Islet of Langerhans (tissue), 1 donor: ENCODE measurements at regions not wholly inside any gene's neighbourhood (a gene's known extent, or its start where the extent isn't known, plus 50 kb on each side); places are given as distances from the start of the nearest gene placed in this dataset.

ENCODE experiments used
- FAIRE-seq: peaks from one replicate; lab custom pipeline; 2011; peaks lifted over from hg19 to GRCh38; lab: Jason Lieb, UNC

- FAIRE-seq = no peak
These were observed 179.0 kb upstream of the KLF14 start for GRCh38 chr7:130912862-130913638.

DNA sequence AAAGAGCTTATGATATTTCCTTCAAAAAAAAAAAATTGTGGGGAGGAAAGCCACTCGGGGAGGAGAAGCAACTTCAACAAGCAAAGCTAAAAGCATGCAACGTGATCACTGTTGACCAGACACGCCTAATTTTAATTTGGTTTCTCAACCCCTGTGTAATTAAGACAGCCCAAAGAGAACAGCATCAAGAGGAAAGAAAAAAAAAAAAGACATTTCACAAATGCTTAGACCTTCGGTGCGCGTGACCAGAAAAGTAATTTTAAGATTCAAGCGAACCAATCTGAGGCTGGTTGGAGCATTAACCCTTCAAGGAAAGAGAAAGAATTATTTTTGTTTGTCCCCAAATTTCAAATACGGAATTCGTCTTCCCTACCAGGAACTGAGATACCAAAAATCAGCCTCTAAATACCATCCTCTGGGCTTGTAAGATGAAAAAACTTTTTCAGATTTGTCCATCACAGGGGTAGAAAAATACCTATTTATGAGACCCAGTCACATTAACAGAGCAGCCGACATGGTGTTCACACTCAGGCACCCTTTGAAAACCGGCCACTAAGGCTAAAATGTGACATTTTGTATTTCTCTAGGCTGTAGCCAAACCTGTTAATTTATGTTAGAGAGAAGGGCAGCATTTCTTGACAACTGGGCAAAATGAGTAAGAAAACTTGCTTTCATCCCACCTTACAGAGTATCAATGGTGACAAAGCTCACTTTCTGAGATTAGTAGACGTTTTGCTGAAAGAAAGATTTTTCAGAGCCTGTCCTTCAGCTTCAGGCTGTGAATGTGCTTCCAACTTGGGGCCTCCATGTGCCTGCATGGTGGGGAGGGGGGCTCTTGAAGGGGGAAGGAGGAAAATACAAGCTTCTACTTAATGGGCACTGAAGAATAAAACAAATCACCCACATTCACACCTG is 179.9 kb upstream of the KLF14 start:
- no peak for FAIRE-seq

DNA sequence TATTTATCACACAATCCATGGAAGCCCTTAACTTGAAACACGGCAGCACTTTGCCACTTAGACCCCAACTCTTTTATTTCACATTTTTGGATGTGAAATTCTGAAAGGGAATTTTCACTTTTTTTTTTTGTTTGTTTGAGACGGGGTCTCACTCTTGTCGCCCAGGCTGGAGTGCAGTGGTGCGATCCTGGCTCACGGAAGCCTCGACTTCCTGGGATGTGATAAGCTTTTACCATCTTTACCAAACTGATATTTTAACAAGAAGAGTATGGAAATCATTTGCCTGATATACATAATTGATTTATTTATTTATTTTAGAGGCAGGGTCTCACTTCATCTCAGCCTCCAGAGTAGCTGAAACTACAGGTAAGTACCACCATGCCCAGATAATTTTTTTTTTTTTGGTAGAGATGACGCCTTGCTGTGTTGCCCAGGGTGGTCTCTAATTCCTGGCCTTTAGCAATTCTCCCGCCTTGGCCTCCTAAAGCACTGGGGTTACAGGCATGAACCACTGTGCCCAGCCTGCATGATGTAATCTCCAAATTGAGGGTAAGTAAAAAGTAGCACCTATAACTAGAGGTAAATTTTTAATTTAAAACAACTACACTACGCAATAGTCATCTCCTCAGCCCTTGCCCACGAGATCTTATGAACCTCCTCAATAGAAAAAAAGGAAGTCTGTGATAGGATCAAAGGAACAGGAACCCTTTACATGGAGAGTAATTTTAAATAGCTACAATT is 180.7 kb upstream of the KLF14 start:
- no peak for FAIRE-seq

GRCh38 chr7:130917669-130918128 is 183.7 kb upstream of the KLF14 start:
- FAIRE-seq = no peak

- FAIRE-seq = no peak
These were observed 184.4 kb upstream of the KLF14 start for GRCh38 chr7:130918129-130919052.

DNA sequence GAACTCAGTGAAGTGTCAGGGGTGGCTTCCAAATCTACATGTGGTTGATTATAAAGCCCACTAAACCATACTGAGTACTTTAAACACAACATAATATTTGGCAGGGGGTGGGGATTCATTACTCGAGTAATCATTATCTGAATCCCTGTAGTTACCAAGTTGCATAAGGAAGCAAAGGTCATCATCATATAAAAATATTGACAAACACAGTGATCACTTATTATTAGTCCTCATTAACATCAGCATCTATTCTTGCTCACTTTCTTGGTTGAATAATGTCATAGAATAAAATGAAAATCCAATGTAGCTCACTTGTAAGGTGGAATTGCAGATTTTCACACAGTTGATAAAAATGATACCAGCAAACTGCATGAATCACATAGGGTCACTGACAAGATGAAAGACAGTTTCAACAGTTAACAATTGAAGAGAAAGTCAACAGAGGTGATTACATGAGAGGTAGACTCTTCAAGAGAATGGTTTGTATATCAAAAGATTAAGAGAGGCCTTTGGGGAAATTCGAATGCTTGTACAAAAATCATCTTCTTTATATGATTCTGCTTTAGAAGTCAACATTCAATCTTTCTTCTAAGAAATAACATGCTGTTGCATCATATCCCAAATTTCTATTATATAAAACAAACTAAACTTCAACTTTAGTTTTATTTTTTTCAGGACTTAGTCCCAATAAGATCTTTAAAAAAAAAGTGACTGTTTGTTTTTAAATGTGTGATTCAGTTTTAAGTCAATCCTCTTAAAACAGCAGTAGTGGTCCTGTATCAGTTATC is 185.5 kb upstream of the KLF14 start:
- FAIRE-seq = no peak

- FAIRE-seq = no peak
These were observed 186.1 kb upstream of the KLF14 start for GRCh38 chr7:130920122-130920521.

DNA sequence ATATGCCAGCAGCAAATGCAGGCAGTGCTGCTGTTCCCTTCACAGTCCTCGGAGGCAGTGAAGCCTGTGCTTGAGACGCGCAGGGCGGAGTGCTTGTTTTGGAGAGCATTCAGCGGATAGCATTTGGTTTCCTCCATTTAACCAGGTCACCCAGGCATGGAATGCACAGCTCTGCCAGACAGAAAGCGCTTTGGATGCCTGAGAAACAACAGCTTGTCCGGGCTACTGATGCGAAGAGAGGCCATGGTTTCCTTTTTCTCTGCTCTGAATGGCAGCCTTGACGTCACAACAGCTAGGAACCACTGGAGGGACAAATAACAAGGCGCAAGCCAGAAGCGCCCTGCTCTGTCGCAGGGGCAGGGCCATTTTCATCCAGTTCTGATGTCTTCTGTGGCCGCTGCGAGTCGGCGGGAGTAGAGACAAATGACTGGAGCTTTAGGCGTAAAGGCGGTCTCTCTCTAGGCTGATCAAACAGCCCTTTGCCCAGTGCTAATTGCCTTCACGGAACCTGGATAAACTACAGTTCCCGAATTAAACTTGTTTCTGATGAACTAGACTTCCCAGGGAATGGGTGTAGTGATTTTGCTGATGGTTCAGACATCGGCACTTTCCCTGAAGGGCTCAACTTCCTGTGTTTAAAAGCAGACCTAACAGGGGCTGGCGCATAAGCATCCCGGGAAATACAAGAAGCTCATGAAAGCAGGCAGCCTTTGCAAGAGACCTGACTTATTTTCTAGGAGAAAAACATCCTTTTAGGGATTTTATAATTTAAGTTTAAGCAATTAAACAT is 187.6 kb upstream of the KLF14 start:
- peak; percentile 51 for FAIRE-seq

DNA sequence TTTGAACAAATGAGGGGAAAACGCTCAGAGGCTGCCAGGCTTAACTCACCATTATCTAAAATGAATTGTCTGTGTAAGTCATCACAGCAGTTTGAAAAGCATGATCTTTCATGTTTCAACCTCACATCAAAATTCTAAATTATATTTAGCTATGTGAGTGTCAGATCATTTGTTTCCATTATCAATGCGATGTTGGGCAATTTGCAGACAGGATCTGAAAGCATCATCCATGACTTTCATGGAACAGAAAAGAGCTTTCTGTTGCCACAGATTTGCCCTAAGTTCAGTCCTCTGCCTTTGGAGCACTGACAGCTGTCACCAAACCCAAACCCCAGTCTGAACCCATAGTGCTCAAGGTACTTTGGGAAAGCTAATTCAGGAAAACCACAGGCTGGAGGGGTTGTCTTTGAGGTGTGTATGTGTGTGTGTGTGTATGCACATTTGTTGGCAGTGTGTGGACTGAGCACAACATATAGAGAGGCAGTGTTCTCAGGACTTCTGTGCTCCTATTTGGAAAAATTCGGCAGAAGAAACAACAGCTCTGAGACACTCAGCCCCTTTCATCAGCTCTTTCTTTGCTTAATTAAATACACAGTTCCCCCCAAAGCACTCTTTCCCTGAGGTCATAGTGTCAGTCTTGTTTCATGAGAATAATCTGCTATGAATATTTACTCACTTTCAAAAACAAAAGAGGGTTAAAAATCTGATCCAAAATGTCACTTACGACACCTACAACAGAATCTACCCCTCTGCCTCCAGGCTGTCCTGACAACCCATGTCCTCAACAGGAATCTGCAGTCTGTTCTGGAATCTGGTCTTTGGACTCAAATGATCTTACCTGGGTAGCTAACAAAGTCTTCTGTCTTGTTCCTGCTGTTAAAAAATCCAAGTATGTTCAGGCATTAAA is 188.5 kb upstream of the KLF14 start:
- no peak for FAIRE-seq

DNA sequence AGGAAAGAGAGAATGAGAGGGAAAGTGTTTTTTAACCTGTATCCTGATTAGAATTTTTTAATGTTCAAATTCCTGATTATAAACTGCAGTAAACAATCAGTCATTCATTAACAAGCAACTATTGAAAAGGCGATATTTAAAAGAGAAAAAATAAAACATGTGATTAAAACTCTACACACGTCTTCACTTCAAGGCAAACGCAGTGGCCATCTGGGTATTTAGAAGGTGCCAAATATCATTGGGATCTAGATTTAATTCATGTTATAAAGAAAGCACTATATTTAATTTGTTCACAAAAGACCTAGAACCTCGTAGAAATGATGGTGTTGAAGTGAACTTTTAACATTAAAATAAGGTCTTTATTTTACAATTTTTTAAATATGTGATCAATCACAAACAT is 189.4 kb upstream of the KLF14 start:
- no peak for FAIRE-seq

DNA sequence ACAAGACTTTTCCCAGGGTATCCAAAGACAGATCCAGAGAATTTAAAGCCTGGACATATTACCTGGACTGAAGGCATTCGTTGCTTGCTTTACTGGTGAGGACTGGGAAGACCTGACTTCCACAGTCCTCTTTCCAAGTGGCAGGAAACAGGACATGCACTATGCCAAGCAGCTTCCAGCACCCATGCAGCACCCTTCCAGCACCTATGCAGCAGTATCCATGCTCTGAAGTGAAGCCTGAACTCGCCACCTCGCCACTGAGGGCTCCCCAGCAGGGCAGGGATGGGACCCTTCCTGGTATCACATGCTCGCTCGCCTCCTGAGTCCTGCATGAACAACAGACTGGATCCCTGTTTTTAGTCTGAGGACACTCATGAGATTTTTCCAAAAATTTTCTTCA is 189.9 kb upstream of the KLF14 start:
- no peak for FAIRE-seq

GRCh38 chr7:130925136-130925794 is 191.3 kb upstream of the KLF14 start:
- FAIRE-seq = peak; percentile 69

- FAIRE-seq = no peak
These were observed 192.1 kb upstream of the KLF14 start for GRCh38 chr7:130926001-130926691.

- FAIRE-seq = no peak
These were observed 193.1 kb upstream of the KLF14 start for GRCh38 chr7:130927062-130927461.

- no peak for FAIRE-seq
These were observed 193.6 kb upstream of the KLF14 start for GRCh38 chr7:130927564-130927963.

- no peak for FAIRE-seq
These were observed 196.1 kb upstream of the KLF14 start for GRCh38 chr7:130929896-130930659.

DNA sequence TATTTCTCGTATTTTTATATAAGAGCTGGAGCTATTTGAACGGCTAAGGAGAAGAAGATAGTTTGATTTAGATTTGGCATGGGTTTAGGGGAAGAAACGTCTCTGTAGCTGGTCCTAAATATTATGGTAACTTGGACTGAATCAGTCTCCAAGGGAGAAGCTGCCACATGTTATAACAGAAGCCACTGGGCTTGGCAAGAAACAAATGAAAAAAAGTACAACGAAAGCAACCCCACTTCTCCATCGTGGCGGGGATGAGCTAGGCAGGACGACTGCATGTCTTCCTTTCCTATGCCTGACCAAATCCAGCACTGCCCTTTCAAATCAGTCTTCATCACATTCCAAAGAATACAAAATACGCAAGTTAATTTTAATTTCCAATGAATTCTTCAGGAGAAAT is 196.7 kb upstream of the KLF14 start:
- no peak for FAIRE-seq
